NCI-H2029 (cell line): ENCODE measurements at regions not wholly inside any gene's neighbourhood (a gene's known extent, or its start where the extent isn't known, plus 50 kb on each side); places are given as distances from the start of the nearest gene placed in this dataset.

Source experiments
- DNase-seq: peaks from one replicate; lab custom pipeline; 2025; lab: John Stamatoyannopoulos, UW

GRCh38 chr2:128778843-128779242 lies 460.2 kb upstream of the HS6ST1 start:
- DNase-seq: no peak

GRCh38 chr2:128779301-128780095 lies 460.8 kb upstream of the HS6ST1 start:
- no peak for DNase-seq

DNA sequence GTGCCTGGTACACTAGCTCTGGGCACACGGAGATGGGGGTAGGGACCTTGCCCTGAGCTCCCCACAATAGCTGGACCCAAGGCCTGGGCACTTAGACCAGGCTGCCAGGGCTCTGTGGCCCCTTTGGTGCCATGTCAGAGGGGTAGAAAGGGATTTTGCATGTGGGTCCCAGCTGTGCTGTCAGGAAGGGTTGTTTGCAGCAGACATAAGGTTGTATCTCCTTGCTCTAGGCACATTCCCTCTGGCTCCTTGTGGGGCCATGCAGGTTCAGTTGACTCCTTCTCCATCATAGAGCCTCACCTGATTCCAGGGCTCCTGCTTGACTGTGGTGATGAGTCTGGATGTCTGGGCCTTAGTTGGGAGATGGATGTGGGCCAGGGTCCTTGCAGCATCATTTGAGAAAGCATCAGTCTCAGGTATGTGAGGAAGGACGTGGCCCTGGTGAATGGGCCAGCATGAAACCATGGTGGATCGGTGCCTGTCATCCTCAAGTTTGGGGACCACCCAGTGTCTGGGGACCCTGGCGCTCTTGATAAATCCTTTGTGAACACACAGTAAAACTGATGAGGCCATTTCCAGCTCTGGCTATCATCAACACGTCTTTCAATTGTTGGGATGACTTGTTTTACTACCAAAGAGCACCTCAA lies 461.9 kb upstream of the HS6ST1 start:
- DNase-seq: no peak

GRCh38 chr2:128781166-128781565 lies 462.5 kb upstream of the HS6ST1 start:
- DNase-seq: no peak

- DNase-seq: no peak
These were observed 463.1 kb upstream of the HS6ST1 start for GRCh38 chr2:128781585-128782385.

GRCh38 chr2:128782411-128783192 lies 463.9 kb upstream of the HS6ST1 start:
- no peak for DNase-seq

GRCh38 chr2:128783193-128783671 lies 464.6 kb upstream of the HS6ST1 start:
- DNase-seq: no peak

DNA sequence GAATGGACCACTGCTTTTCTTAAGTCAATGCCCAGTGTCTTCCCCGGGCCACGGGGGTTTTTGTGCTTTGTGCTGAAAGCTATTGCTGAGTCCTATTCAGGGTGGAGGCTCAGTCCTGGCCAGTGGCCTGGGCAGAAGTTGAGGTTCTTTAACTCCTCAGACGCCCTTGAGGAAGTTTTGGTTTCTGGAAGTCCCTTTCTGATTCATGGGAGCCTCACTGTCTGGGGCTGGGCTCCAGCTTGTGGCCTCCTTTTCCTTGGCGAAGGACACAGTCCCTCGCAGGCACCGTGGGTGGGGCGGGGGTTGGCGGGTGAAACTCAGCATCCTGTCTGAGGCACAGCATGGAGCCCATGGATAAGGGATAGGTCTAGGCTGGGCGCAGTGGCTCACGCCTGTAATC lies 465.2 kb upstream of the HS6ST1 start:
- no peak for DNase-seq

GRCh38 chr2:128784626-128785306 lies 466.1 kb upstream of the HS6ST1 start:
- DNase-seq: no peak

GRCh38 chr2:128786316-128786715 lies 467.6 kb upstream of the HS6ST1 start:
- no peak for DNase-seq

GRCh38 chr2:128786741-128787478 lies 468.2 kb upstream of the HS6ST1 start:
- DNase-seq: no peak

GRCh38 chr2:128787616-128788015 lies 468.9 kb upstream of the HS6ST1 start:
- no peak for DNase-seq

DNA sequence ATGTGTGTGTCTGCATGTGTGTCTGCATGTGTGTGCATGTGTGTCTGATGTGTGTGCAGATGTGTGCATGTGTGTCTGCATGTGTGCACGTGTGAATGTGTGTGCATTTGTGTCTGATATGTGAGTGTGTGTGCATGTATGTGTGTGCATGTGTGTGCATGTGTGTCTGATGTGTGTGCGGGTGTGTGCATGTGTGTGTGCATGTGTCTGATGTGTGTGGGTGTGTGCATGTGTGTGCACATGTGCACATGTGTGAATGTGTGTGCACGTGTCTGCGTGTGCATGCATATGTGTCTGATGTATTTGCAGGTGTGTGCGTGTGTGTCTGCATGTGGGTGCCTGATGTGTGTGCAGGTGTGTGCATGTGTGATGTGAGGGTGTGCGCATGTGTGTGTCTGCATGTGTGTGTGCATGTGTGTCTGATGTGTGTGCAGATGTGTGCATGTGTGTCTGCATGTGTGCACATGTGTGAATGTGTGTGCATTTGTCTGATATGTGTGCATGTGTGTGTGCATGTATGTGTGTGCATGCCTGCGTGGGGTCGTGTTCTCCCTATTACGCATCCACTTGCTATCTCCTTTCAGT lies 470.1 kb upstream of the HS6ST1 start:
- DNase-seq: no peak

DNA sequence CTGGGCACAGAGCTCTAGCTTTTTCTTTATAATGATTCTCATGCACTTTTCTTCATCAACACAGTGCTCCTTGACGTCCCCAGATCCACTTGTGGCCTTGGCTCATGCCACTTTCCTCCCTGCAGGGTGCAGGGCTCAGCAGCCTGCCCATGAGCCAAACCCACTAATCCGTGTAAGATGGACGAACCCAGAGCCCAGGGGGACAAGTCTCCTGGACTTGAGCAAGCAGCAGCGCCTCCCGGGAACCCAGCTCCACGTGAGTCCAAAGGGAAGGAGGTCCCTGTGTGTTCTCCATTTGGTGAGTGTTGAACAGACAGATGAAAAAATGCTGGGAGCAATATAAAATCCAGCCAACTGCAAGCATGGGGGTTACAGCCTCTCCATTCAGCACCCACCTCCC lies 470.6 kb upstream of the HS6ST1 start:
- DNase-seq: no peak

GRCh38 chr2:128789776-128790455 lies 471.2 kb upstream of the HS6ST1 start:
- no peak for DNase-seq

- DNase-seq: no peak
These were observed 471.9 kb upstream of the HS6ST1 start for GRCh38 chr2:128790541-128791001.

DNA sequence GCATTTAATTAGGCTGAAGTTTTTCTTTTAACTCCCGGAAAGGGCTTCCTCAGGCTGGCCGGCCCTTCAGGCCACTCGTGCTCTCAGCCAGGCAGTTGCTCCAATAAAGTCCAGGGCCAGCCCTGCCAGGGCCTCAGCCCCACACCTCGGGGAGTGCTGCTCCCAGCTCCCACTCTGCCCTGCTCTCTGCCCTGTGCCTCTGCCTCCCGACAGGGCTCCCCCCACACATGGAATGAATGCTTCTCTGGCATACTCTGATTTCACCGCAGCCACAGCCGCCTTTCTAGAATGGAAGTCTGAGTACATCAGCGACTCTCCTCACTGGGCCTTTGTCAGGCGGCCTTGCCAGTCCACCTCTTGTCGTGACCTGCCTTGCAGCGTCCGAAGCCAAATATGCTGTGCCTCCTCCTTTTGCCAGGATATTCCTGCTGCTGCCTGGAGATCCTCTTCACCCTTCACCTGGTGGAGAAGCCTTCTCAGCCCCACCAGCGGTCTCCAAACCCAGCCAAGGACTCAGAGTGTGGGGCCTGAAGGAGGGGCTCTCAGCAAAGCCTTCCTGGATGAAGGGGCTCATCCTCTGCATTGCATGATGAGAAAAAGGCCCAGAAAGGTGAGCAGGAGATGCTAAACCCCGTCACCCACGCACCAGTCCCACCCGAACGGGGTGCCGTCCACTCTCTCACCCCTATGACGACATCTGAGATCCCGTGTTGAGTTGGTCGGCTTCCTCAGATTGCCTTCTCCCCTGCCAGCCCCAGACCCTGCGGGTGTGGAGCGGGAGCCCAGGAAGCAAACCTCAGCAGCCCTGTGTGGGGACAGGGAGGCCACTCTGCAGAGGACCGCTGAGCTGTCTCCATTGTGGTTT lies 472.7 kb upstream of the HS6ST1 start:
- DNase-seq: no peak

DNA sequence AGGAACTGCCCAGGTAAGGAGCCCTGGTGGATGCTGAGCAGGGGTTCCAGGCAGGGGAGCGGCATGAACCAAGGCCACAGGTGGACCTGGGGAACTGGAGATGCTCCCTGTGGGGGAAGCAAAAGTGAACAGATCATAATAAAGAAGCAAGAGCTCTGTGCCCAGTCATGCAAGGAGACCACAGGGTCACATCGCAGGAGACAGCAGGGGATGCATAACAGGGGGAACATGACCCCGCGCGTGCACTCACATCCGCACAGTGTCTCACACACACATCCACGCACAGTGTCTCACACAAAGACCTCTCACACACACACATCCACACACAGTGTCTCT lies 473.3 kb upstream of the HS6ST1 start:
- no peak for DNase-seq
